ENCODE measurements at regions not wholly inside any gene's neighbourhood (a gene's known extent, or its start where the extent isn't known, plus 50 kb on each side); places are given as distances from the start of the nearest gene placed in this dataset.

GRCh38 chr6:79842376-79843040, 104.8 kb downstream of the ELOVL4 start:
- H3K9me3 Mint-ChIP-seq, result peaks cover 0 to 4% (median 0%) of the 10 kb centered on the region in 8 donors
- no peaks in the 10 kb centered on the region for H3K4me1 ChIP-seq (ENCODE audit: insufficient read depth, low read length)
- ChIA-PET POLR2A (ENCODE audit: partially characterized antibody) (no interaction called here), CTCF (ENCODE audit: partially characterized antibody) (interaction anchor here (1.9 kb wide), 1 partner anchor 26 kb away, joined by 13 read pairs; no protein-coding TSS in a partner anchor)
- no peaks in the 10 kb centered on the region for H3K9me3 ChIP-seq (ENCODE audit: control insufficient read depth in 1 of 2, low read length in 2 of 2)
- no peak for DNase-seq
- H3K4me3 Mint-ChIP-seq, result no peak overlapping the region
- H3K27ac ChIP-seq (ENCODE audit: low read depth, low read length), result no peak overlapping the region
- no peaks in the 10 kb centered on the region for H3K27me3 ChIP-seq (ENCODE audit: insufficient read depth, low read length)
- peaks cover 7 to 17% of the 10 kb centered on the region in 2 donors for H3K27me3 Mint-ChIP-seq
- H3K36me3 ChIP-seq (ENCODE audit: insufficient read depth, low read length), result no peaks in the 10 kb centered on the region
- no peaks in the 10 kb centered on the region for H3K4me1 Mint-ChIP-seq
- H3K27ac Mint-ChIP-seq, result no peak overlapping the region
- H3K4me3 ChIP-seq (ENCODE audit: low read length in 2 of 2), result no peak overlapping the region
- H3K36me3 Mint-ChIP-seq, result no peaks in the 10 kb centered on the region
- intact Hi-C loops (cut with micrococcal nuclease), result no loop called here

DNA sequence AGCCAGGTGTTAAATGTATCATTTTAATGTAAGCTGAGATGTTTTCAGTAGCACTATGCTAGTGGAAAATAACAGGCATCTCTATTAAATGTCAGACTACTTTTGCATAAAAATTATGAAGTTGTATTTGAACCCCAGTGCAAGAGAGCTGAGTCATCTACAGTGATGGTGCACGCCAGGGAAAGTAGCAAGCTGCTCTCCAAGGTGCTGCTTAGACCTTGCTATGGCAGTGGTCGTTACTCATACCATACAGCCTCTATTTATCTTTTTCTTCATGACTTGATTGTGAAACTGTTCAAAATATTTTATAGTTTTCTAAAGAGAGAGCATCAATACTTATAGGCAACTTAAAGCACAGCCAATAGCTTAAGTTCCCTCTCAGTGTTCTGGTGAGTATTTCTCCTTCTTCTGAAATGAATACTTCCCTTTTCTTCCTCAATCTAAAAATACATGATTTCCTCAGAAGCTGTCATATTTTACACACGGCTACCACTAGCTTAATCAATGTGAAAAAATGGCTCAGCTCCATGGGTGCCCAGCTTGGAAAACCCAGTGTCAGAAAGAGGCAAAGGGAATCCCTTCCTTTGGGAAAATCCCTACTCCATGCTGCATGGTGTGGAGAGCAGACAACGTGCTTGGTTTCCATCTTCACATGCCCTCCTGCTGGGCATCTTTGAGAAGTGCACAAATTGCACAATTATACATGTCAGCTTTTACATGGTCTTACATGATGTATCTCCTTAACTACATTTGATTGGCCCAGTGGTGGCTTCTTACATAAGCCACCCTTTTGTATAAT, 105.6 kb downstream of the ELOVL4 start:
- intact Hi-C loops (cut with micrococcal nuclease), result no loop called here
- Histone ChIP-seq H3K9me3 (ENCODE audit: control insufficient read depth in 1 of 2, low read length in 2 of 2) (no peaks in the 10 kb centered on the region), H3K36me3 (ENCODE audit: insufficient read depth, low read length) (no peaks in the 10 kb centered on the region), H3K4me3 (ENCODE audit: low read length in 2 of 2) (no peak overlapping the region), H3K4me1 (ENCODE audit: insufficient read depth, low read length) (no peaks in the 10 kb centered on the region), H3K27me3 (ENCODE audit: insufficient read depth, low read length) (no peaks in the 10 kb centered on the region), H3K27ac (ENCODE audit: low read depth, low read length) (no peak overlapping the region)
- no peaks in the 10 kb centered on the region for H3K36me3 Mint-ChIP-seq
- H3K4me1 Mint-ChIP-seq, result no peaks in the 10 kb centered on the region
- DNase-seq, result no peak
- H3K27ac Mint-ChIP-seq, result no peak overlapping the region
- peaks cover 7 to 10% of the 10 kb centered on the region in 2 donors for H3K27me3 Mint-ChIP-seq
- POLR2A ChIA-PET (ENCODE audit: partially characterized antibody), result no interaction called here
- CTCF ChIA-PET (ENCODE audit: partially characterized antibody), result interaction anchor here (1.9 kb wide), 1 partner anchor 27 kb away, joined by 13 read pairs; no protein-coding TSS in a partner anchor
- H3K4me3 Mint-ChIP-seq, result no peak overlapping the region
- H3K9me3 Mint-ChIP-seq, result peaks cover 0 to 4% (median 0%) of the 10 kb centered on the region in 8 donors

GRCh38 chr6:79838851-79839250, 108.5 kb downstream of the ELOVL4 start:
- Mint-ChIP-seq H3K4me1 (no peaks in the 10 kb centered on the region), H3K9me3 (peaks cover 0 to 4% (median 0%) of the 10 kb centered on the region in 8 donors), H3K36me3 (no peaks in the 10 kb centered on the region), H3K27ac (no peak overlapping the region), H3K27me3 (peaks cover 5 to 16% of the 10 kb centered on the region in 2 donors), H3K4me3 (no peak overlapping the region)
- DNase-seq, result no peak
- no peaks in the 10 kb centered on the region for H3K9me3 ChIP-seq (ENCODE audit: control insufficient read depth in 1 of 2, low read length in 2 of 2)
- H3K27ac ChIP-seq (ENCODE audit: low read depth, low read length), result no peak overlapping the region
- H3K4me3 ChIP-seq (ENCODE audit: low read length in 2 of 2), result no peak overlapping the region
- ChIA-PET POLR2A (ENCODE audit: partially characterized antibody) (no interaction called here), CTCF (ENCODE audit: partially characterized antibody) (no interaction called here)
- no peaks in the 10 kb centered on the region for H3K36me3 ChIP-seq (ENCODE audit: insufficient read depth, low read length)
- H3K27me3 ChIP-seq (ENCODE audit: insufficient read depth, low read length), result no peaks in the 10 kb centered on the region
- intact Hi-C loops (cut with micrococcal nuclease), result no loop called here
- no peaks in the 10 kb centered on the region for H3K4me1 ChIP-seq (ENCODE audit: insufficient read depth, low read length)

- Histone ChIP-seq H3K36me3 (ENCODE audit: insufficient read depth, low read length) (no peaks in the 10 kb centered on the region), H3K27me3 (ENCODE audit: insufficient read depth, low read length) (no peaks in the 10 kb centered on the region), H3K9me3 (ENCODE audit: control insufficient read depth in 1 of 2, low read length in 2 of 2) (no peaks in the 10 kb centered on the region), H3K27ac (ENCODE audit: low read depth, low read length) (no peak overlapping the region), H3K4me3 (ENCODE audit: low read length in 2 of 2) (no peak overlapping the region), H3K4me1 (ENCODE audit: insufficient read depth, low read length) (no peaks in the 10 kb centered on the region)
- ChIA-PET POLR2A (ENCODE audit: partially characterized antibody) (no interaction called here), CTCF (ENCODE audit: partially characterized antibody) (no interaction called here)
- H3K4me1 Mint-ChIP-seq, result no peaks in the 10 kb centered on the region
- no peaks in the 10 kb centered on the region for H3K9me3 Mint-ChIP-seq
- no peaks in the 10 kb centered on the region for H3K36me3 Mint-ChIP-seq
- no peak for DNase-seq
- peaks cover 10 to 11% of the 10 kb centered on the region in 2 donors for H3K27me3 Mint-ChIP-seq
- intact Hi-C loops (cut with micrococcal nuclease), result no loop called here
- H3K27ac Mint-ChIP-seq, result no peak overlapping the region
- H3K4me3 Mint-ChIP-seq, result no peak overlapping the region
These were observed 113.4 kb downstream of the ELOVL4 start for GRCh38 chr6:79833964-79834284.

GRCh38 chr6:79833264-79833963, 113.9 kb downstream of the ELOVL4 start:
- H3K4me1 Mint-ChIP-seq, result no peaks in the 10 kb centered on the region
- intact Hi-C loops (cut with micrococcal nuclease), result no loop called here
- no peaks in the 10 kb centered on the region for H3K9me3 Mint-ChIP-seq
- Histone ChIP-seq H3K27ac (ENCODE audit: low read depth, low read length) (no peak overlapping the region), H3K9me3 (ENCODE audit: control insufficient read depth in 1 of 2, low read length in 2 of 2) (no peaks in the 10 kb centered on the region), H3K4me1 (ENCODE audit: insufficient read depth, low read length) (no peaks in the 10 kb centered on the region), H3K27me3 (ENCODE audit: insufficient read depth, low read length) (no peaks in the 10 kb centered on the region), H3K36me3 (ENCODE audit: insufficient read depth, low read length) (no peaks in the 10 kb centered on the region), H3K4me3 (ENCODE audit: low read length in 2 of 2) (no peak overlapping the region)
- H3K27ac Mint-ChIP-seq, result no peak overlapping the region
- POLR2A ChIA-PET (ENCODE audit: partially characterized antibody), result no interaction called here
- DNase-seq, result no peak
- CTCF ChIA-PET (ENCODE audit: partially characterized antibody), result no interaction called here
- H3K36me3 Mint-ChIP-seq, result no peaks in the 10 kb centered on the region
- H3K4me3 Mint-ChIP-seq, result no peak overlapping the region
- H3K27me3 Mint-ChIP-seq, result peaks cover 10 to 11% of the 10 kb centered on the region in 2 donors

GRCh38 chr6:79832723-79833122, 114.6 kb downstream of the ELOVL4 start:
- no peak for DNase-seq
- H3K27me3 ChIP-seq (ENCODE audit: insufficient read depth, low read length), result no peaks in the 10 kb centered on the region
- POLR2A ChIA-PET (ENCODE audit: partially characterized antibody), result no interaction called here
- H3K27me3 Mint-ChIP-seq, result peaks cover 11% of the 10 kb centered on the region in 2 donors
- H3K27ac ChIP-seq (ENCODE audit: low read depth, low read length), result no peak overlapping the region
- H3K9me3 Mint-ChIP-seq, result peaks cover 0 to under 1% (median 0%) of the 10 kb centered on the region in 8 donors
- H3K4me3 ChIP-seq (ENCODE audit: low read length in 2 of 2), result no peak overlapping the region
- H3K4me1 ChIP-seq (ENCODE audit: insufficient read depth, low read length), result no peaks in the 10 kb centered on the region
- no peaks in the 10 kb centered on the region for H3K36me3 ChIP-seq (ENCODE audit: insufficient read depth, low read length)
- no peaks in the 10 kb centered on the region for H3K4me1 Mint-ChIP-seq
- intact Hi-C loops (cut with micrococcal nuclease), result no loop called here
- H3K9me3 ChIP-seq (ENCODE audit: control insufficient read depth in 1 of 2, low read length in 2 of 2), result no peaks in the 10 kb centered on the region
- no peaks in the 10 kb centered on the region for H3K36me3 Mint-ChIP-seq
- H3K4me3 Mint-ChIP-seq, result no peak overlapping the region
- no peak overlapping the region for H3K27ac Mint-ChIP-seq
- CTCF ChIA-PET (ENCODE audit: partially characterized antibody), result no interaction called here

DNA sequence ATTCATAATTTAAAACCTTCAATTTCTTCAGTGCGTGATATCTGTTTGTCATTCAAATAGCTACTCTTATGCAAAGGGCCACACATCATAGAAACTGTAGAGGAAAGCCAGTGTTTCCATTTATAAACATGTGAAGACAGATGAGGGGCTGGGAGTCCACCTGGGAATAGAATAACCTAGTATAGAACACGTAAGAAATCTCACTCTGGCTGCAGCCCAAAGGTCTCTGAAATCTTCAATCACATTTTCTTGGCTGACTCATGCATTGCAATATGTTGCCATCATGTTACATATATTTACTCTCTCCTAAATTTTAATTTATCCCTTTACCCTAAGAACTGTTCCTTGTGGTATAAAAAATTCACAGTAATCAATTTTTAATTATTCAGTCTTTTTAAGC, 123.2 kb downstream of the ELOVL4 start:
- ChIA-PET CTCF (ENCODE audit: partially characterized antibody) (interaction anchor here (1.2 to 2.8 kb wide), 5 partner anchors 10 to 1928 kb away, joined by 3 to 12 read pairs (median 3); no protein-coding TSS in a partner anchor), POLR2A (ENCODE audit: partially characterized antibody) (no interaction called here)
- Histone ChIP-seq H3K4me1 (ENCODE audit: insufficient read depth, low read length) (no peaks in the 10 kb centered on the region), H3K27me3 (ENCODE audit: insufficient read depth, low read length) (no peaks in the 10 kb centered on the region), H3K9me3 (ENCODE audit: control insufficient read depth in 1 of 2, low read length in 2 of 2) (no peaks in the 10 kb centered on the region), H3K27ac (ENCODE audit: low read depth, low read length) (no peak overlapping the region), H3K4me3 (ENCODE audit: low read length in 2 of 2) (no peak overlapping the region), H3K36me3 (ENCODE audit: insufficient read depth, low read length) (no peaks in the 10 kb centered on the region)
- Mint-ChIP-seq H3K27me3 (peaks cover 5 to 15% of the 10 kb centered on the region in 2 donors), H3K4me3 (no peak overlapping the region), H3K36me3 (no peaks in the 10 kb centered on the region), H3K4me1 (no peaks in the 10 kb centered on the region), H3K27ac (no peak overlapping the region), H3K9me3 (peaks cover 0 to 20% (median 7%) of the 10 kb centered on the region in 8 donors)
- intact Hi-C loops (cut with micrococcal nuclease), result no loop called here
- no peak for DNase-seq

All from CD4-positive, alpha-beta memory T cell (primary cell).